ENCODE measurements at regions not wholly inside any gene's neighbourhood (a gene's known extent, or its start where the extent isn't known, plus 50 kb on each side); places are given as distances from the start of the nearest gene placed in this dataset.

- no peak for TF ChIP-seq EP300 (IDR thresholded peaks at IDR 0.05; ENCODE audit: low read depth)
- no peak for TF ChIP-seq CTCF (IDR thresholded peaks at IDR 0.05)
Measured at GRCh38 chr2:53473775-53474311, 293.8 kb upstream of the CHAC2 start.

All from transverse colon (tissue), 3 donors.